Adrenal gland (tissue), 5 donors: ENCODE measurements at regions not wholly inside any gene's neighbourhood (a gene's known extent, or its start where the extent isn't known, plus 50 kb on each side); places are given as distances from the start of the nearest gene placed in this dataset.

Source experiments
- POLR2A ChIP-seq, 2 donors: fragments of 450-650 bp; IDR thresholded peaks; one replicate each; pipeline ENCODE4 v1.6.1; 2017; ENCODE audit warnings: antibody characterized with exemption in 2 of 2, mild to moderate bottlenecking in 2 of 2, moderate library complexity in 1 of 2
- TF ChIP-seq, protein P1 (sequence below), 6 experiments: fragments of 450-650 bp in 4 of 6; fragments of 200-600 bp in 2 of 6; sonication (generic) in 1 of 6; IDR thresholded peaks; 1 replicate in 5 of 6; 2 replicates in 1 of 6; pipeline versions ENCODE4 v1.5.1 to v1.8.0; 2016 to 2021; ENCODE audit warnings: antibody characterized with exemption in 6 of 6, mild to moderate bottlenecking in 2 of 6, moderate library complexity in 1 of 6
- donor health status: DM: no; HTN: no; CAD: no.

DNA sequence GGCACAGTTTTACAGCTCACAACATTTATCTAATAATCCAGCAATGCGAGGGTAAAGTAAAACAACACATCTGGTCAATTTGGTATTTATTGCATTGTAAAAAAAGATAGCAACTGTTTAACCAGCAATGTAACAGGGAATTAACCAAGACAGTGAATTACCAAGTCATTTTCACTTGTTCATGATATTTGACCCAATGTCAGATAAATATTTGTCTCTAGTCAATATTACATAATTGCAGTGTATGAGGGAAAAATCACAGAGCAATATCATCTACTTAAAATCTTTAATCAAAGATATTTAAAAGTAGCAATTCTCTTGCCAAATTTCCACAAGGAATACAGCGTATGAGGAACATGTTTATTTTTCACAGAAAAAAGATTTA, 1265.1 kb upstream of the CHAC2 start:
- TF ChIP-seq, protein P1, sequence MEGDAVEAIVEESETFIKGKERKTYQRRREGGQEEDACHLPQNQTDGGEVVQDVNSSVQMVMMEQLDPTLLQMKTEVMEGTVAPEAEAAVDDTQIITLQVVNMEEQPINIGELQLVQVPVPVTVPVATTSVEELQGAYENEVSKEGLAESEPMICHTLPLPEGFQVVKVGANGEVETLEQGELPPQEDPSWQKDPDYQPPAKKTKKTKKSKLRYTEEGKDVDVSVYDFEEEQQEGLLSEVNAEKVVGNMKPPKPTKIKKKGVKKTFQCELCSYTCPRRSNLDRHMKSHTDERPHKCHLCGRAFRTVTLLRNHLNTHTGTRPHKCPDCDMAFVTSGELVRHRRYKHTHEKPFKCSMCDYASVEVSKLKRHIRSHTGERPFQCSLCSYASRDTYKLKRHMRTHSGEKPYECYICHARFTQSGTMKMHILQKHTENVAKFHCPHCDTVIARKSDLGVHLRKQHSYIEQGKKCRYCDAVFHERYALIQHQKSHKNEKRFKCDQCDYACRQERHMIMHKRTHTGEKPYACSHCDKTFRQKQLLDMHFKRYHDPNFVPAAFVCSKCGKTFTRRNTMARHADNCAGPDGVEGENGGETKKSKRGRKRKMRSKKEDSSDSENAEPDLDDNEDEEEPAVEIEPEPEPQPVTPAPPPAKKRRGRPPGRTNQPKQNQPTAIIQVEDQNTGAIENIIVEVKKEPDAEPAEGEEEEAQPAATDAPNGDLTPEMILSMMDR (IDR thresholded peaks at IDR 0.05): no peak
- TF ChIP-seq POLR2A (IDR thresholded peaks at IDR 0.05): no peak
